GM19025 (cell line): ENCODE measurements at regions not wholly inside any gene's neighbourhood (a gene's known extent, or its start where the extent isn't known, plus 50 kb on each side); places are given as distances from the start of the nearest gene placed in this dataset.
"Not testable (repeated sequence)": the region's sequence is repeated elsewhere in the genome, so short reads cannot be mapped to it uniquely, and the experiment has no call there.

Experiments used
- ATAC-seq: cut with Tn5 transposase; IDR thresholded peaks from one replicate; pipeline ENCODE4 v1.9.1; 2021; ENCODE audit warnings: mild to moderate bottlenecking, low read depth, moderate library complexity; ENCODE audit not compliant: unreplicated experiment

DNA sequence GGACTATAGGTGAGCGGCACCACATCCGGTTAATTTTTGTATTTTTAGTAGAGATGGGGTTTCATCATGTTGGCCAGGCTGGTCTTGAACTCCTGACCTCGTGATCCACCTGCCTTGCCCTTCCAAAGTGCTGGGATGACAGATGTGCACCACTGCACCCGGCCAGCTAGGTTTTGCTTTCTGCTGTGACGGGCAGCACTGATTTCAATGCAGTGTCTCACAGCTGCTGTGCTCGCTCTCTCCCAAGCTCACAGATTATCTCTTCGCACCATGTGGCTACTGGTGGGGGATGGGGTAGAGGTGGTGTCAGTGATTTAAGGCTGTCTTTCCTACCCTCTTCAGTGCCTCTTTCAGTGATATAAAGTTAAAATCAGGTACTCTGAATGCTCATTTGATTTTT, 909.1 kb downstream of the TRHDE start:
- ATAC-seq = no peak

DNA sequence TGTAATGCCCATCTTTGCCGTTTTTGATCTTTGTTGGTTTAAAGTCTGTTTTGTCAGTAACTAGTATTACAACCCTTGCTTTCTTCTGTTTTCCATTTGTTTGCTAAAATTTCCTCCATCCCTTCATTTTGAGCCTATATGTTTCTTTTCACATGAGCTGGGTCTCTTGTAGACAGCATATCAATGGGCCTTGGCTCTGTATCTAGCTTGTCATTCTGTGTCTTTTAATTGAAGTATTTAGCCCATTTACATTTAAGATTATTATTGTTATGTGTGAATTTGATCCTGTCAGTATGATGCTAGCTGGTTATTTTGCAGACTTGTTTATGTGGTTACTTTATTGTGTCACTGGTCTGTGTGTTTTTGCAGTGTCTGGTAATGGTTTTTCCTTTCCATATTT, 913.2 kb downstream of the TRHDE start:
- no peak for ATAC-seq

DNA sequence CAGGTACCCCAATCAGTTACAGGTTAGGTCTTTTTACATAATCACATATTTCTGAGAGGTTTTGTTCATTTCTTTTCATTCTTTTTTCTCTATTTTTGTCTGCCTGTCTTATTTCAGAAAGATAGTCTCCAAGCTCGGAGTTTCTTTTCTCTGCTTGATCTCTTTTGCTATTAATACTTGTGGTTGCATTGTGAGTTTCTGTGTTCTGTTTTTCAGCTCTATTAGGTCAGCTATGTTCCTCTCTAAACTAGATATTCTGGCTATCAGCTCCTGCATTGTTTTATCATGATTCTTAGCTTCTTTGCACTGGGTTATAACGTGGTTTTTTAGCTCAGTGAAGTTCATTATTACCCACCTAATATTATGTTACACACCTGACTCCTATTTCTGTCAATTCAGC, 914.1 kb downstream of the TRHDE start:
- no peak for ATAC-seq

DNA sequence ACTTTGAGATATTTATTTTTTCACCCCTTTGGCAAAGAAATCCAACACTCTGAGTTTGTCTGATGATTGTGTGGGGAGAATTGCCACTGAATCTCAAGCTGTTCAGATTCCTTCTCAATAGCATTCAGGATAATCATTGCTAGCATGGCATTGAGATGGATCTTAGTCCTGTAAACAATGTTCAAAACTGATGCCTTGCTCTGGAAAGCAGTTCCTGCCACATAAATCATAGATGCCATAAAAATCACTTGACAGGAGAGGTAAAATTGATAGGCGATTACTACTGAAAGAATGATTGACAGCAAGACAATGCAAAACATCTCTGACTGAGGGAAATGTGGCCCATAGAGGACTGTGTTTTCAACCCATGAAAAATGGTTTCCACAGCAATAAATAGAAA, 915.6 kb downstream of the TRHDE start:
- no peak for ATAC-seq

DNA sequence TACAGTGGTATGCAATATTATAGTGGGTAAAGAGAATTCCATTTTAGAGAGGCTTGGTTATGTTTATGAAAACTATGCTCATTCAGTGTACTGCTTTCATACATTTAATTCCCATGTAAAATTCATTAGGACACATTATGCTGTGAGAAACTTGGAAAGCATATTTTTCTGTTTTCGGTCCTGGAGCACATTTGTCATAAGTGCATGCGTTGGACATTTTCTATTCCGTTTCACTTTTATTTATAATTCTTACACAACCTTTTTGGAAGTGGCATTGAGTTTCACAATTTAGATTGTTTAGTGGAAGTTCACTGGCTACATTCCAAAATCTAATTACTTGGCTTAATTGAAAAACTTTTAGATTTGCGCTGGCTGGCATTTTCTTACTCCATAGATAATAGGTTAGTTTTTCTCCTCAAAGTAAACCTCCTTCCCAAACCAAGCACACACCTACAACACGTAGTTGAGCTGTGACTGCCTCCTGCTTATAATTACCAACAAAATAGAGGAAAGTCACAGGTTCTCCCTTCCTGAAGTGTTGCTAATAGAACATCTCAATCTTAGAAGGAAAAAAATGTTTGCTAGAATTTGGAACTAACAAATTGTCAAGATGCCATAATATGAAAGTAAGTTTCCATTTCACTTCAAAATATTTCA, 938.5 kb downstream of the TRHDE start:
- no peak for ATAC-seq

DNA sequence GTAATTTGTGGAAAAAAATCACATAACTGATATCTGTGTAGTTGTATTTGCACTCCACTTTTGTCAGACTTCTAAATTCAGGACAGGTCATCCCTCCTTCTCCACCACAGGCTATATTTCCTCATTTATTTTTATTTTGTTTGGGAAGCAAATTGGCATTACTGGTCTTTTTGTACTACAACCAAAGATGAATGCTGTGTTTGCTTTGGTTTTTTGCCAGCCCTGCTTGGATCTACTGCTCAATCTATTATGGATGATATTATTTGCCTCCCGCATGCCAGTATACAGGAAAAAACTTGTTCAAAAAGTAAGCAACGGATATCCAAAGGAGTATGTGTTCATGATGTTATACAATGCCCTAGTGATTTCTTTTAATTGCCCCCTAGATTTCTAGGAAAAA, 948.8 kb downstream of the TRHDE start:
- ATAC-seq = no peak

DNA sequence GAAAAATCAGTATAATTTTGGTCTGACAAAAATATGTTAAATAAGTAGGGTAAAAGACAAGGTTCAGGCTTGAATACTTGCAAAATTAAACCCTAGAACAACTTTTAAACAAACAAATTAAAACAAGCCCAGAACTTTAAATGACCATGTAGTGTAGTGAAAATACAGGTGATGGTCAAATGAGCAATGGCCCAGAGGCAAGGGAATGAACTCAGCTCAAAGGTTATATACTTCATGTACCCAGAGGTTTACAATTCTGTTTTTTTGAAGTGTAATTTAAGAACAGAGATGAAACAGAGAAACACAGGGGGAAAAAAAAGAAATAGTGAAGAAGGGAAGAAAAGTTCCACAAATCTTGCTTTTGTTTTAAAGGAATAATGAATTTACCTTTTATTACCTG, 949.2 kb downstream of the TRHDE start:
- ATAC-seq = no peak

DNA sequence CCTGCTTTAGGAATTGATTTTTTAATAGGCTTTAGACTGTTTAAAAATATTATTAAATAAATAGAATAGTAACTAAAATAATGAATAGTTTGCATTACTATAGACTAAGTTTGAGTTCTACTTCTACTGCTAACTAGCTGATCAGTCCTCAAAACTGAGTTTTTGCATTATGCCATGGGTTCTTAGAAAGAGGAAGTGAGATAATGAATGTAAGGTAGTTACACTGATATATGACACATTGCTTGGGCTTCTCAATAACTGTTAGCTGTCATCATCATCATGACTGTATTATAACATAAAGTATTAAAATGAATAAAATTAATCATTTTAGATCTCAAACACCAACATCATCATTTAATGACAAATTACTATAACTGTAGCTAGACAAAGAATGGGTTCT, 949.7 kb downstream of the TRHDE start:
- no peak for ATAC-seq

DNA sequence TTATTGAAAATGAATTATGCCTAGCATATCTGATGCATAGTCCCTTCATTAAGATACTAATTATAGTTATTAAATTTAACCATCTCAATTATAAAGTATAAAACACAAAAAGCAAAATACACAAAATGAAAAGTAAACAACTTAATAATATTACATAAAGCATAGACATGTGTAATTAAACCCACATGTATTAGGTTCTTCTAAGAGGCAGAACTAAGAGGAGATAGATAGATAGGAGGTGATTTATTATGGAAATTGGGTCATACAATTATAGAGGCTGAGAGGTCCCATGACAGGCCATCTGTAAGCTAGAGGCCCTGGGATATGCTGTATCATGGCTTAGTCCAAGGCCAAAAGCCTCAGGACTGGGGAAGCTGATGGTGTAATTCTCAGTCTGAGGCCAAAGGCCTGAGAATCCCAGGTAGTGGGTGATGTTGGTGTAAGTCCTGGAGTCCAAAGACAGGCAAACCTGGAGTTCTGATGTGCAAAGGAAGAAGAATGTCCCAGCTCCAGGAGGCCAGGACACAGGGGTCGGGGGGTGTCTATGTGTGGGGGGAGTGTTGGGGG, 953.3 kb downstream of the TRHDE start:
- ATAC-seq = no peak

DNA sequence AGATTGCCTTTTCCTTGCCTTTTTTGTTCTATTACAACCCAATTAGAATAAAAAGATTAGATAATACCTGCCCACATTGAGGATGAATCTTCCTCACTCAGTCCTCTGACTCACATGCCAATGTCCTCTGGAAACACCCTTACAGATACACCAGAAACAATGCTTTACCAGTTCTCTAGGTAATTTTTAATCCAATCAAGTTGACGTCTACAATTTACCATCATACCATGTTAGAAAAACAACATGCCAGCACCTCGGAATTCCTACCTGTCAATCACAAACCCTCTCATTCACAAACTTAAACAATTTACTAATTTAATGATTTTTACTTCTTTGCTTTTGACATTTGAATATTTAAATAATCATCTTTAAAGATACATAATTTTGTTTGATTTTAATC, 953.8 kb downstream of the TRHDE start:
- ATAC-seq = no peak

DNA sequence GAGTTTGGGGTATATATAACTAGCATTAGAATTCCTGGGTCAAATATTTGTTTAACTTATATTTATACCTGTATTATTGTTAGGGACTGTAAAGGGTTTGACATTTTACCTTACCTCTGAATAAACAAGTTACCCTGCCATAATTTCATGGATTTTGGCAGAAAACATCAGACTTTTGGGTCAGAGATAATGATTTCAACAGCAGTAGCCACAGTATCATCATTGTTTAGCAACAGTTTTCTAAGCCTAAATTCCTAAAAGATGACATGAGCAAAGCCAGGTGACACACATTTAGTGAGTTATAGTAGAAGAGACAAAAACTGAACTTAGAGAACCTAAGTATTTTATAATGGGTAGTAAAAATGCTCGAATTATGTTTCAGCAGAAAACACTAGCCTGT, 954.4 kb downstream of the TRHDE start:
- ATAC-seq = no peak

DNA sequence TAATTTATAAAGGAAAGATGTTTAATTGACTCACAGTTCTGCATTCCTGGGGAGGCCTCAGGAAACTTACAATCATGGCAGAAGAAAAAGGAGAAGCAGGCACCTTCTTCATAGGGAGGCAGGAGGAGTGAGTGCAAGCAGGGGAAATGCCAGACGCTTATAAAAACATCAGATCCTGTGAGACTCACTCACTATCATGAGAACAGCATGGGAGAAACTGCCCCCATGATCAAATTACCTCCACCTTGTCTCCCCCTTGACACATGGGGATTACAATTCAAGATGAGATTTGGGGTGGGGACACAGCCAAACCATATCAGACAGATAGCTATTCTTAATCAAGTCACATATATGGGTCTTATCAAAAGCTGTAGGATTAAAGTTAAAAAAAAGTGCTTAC, 956.7 kb downstream of the TRHDE start:
- not testable (repeated sequence) for ATAC-seq

DNA sequence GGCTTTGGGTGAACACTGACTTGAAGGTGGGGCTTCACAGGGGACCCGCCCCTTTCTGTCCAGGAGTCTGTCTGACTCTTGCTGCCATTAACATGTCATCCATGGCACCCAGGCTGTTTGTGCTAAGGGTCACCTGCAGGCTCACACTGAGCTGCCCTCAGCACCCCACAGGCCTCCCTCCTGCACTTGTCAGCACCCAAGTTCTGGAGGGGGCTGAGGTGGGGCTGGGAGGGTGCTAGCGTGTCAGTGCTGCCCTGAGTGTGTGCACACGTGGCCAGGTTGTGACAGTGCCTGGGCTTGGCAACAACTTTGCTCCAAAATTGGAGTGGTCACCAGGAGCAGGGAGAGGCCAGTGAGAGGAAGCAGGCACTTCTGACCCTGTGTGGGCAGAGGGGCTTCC, 963.2 kb downstream of the TRHDE start:
- no peak for ATAC-seq

DNA sequence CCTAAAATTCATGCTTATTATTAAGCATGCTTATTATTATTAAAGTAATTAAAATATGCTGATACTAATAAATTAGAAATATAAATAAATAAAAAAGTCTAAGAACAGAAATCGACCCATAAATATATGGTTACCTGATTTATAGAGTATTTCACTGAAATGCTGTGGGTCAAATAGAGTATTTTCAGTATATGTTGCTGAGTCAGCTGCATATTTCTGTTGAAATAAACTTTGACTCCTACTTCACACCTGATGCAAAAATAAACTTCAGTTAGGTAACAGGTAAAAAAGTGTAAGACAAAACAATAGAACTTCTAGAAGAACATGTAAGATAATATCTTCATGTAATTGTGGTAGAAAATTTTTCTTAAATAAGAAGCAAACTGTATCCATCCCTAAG, 967.9 kb downstream of the TRHDE start:
- no peak for ATAC-seq

DNA sequence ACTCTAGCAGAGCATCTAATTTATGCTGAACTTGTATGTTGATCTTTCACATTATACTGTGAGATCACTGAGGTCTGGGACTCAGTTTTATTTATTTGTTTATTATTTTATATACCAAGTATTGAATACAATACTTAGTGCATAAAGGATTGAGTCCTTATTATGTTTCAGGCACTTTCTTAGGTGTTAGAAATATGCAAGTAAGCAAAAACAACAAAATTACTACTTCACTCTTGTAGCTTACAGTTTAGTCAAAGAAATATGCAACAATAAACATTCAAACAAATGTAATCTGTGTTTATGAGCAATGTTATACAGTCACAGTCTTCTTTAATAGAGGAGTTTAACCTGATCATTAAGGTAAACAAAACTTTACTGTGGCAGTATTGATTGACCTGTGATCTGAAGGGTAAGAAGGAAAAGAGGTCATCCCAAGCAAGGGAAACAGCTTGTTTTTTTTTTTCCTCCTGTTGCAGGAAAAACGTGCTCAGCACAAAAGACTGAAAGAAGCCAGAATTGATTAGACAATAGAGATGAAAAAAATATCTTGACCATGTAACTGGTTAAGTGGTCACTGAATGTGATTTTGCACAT, 990.7 kb downstream of the TRHDE start:
- ATAC-seq = no peak

DNA sequence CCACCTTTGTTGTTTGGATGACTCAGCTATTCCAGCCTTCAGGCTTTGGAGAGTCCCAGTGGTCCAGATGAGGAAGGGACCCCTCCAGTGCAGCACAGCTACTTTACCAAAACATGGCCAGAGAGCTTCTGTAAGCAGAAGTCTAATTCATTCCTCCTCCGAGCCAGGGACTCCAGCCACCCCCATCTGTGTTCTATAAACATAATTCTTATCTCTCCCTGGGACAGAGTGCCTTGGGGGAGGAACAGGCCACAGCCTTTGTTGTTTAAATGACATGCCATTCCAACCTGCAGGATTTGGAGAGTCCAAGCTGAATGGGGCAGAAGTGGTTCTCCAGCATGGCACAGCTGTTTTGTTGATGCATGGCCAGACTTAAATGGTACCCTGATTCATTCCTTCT, 994.0 kb downstream of the TRHDE start:
- no peak for ATAC-seq

DNA sequence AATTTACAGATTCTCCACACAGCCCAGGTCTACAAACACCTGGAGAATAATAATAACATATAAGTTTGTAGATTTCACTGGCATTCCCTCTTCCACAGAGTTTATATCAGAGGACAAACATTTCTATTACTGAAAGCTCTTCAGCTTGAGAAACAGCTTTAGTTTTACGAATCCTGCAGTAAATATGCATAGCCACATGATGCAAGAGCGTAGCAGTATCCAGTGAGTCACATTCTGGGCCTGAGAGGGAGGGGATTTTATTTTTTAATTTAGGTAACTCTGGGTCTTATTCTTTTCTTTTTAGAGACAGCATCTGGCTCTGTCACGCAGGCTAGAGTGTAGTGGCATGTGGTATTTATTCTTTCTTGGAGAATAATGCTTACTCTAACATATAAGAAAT, 1002.8 kb downstream of the TRHDE start:
- ATAC-seq = no peak

DNA sequence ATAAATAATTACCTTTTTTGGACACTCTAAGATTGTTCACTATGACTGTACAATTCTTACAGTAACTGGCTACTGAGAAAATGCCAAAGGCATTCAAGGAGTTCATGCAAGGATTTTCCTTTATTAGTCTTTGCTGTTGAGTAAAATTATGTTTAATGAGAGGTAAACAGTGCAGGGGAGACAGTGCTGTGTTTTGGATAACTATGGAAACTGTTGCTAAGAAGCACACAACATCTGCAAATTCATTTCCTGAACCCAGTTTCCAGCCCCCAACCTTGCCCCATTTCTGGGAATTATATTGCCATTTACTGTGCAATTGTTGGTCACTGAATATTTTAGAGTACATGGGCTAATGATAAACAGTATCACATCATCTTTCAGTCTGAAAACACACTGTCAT, 1005.8 kb downstream of the TRHDE start:
- no peak for ATAC-seq

DNA sequence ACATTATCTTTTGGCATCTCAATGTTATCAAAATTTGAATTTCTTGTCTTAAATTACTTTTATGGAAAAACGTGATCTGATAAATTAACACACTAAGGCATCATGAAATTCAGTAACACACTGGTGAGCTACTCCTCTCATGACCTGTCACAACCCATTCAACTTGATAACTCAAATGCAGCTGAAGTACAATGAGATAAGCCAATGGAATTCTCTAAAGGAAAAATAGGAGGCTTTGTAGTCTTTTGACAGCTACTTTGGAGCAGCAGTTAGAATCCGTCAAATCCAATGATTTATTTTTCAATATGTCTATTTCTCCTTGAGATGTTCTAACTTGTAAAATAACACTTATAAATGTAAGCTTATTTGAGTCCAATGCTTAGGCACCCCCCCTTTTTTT, 1029.4 kb downstream of the TRHDE start:
- no peak for ATAC-seq

DNA sequence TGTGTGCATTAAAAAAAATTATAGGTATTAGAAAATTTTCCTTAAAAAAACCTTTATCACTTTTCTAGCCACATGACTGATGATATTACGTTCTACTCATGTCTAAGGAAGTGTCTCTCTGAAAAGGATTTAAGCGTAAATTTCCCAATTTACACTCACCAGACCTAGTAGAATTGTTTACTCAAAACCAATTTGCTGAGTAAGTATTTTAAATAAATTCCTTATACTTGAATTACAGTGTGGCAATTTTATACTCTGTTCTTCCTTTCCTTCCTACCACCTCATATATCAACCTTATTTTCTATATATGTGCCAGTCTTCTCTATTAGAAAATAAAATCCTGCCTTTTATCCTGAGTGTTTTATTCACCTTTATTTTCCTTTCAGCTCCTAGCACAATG, 1035.1 kb downstream of the TRHDE start:
- no peak for ATAC-seq

DNA sequence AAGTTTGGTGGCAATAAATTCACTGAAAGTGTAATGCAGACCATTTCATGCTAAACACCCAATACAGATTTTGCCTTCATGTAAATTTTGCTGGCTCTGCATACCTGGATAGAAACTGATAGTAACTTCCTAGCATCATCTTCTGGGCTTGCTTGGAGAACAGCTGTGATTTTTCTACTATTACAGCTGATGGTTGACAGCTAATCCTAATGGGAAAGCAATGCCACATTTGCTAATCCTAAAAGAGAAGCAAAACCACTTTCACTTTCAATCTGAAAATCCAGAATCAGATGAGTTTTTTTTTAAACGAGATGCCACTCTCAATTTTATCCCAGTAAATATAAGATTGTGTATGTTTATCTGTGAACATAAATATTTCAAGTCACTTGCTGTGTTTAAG, 1035.9 kb downstream of the TRHDE start:
- ATAC-seq = no peak

DNA sequence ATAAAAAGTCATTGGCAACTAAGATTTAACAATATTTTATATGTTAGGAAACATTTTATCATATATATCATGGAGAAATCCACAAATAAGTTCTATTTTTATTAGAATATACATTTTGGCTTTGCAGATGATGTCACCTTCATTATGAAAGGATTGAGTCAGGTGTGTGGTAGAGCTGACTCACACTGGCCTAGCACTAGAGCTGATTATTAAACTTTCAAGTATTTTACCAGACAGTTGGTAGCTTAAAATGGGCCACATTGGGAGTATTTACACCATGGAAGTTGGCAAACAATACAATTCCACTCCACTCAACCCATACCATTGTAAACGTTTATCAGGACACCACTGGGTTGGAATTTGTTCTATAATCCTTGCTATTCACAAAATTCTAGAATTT, 1036.6 kb downstream of the TRHDE start:
- ATAC-seq = no peak
